Mesodermal cell (in vitro differentiated cells): ENCODE measurements at regions not wholly inside any gene's neighbourhood (a gene's known extent, or its start where the extent isn't known, plus 50 kb on each side); places are given as distances from the start of the nearest gene placed in this dataset.
"Not testable (repeated sequence)": the region's sequence is repeated elsewhere in the genome, so short reads cannot be mapped to it uniquely, and the experiment has no call there.

Experiments used
- H3K27ac ChIP-seq: 2 replicates; pipeline ENCODE4 v1.7.0; 2013; ENCODE audit warnings: mild to moderate bottlenecking, low read depth, low read length, moderate library complexity; ENCODE audit not compliant: severe bottlenecking
- H3K36me3 ChIP-seq: 2 replicates; pipeline ENCODE4 v1.7.1; 2013; ENCODE audit warnings: mild to moderate bottlenecking, low read length, moderate library complexity; ENCODE audit not compliant: control insufficient read depth, insufficient read depth
- H3K4me1 ChIP-seq: one replicate; pipeline ENCODE4 v1.7.1; 2013; ENCODE audit warnings: mild to moderate bottlenecking, low read length; ENCODE audit not compliant: insufficient read depth, control insufficient read depth, poor library complexity, severe bottlenecking
- H3K4me3 ChIP-seq: 2 replicates; pipeline ENCODE4 v1.7.0; 2013; ENCODE audit warnings: low read length, control low read depth, mild to moderate bottlenecking; ENCODE audit not compliant: insufficient read depth, poor library complexity, severe bottlenecking; ENCODE audit errors: extremely low read depth
- H3K9me3 ChIP-seq: 2 replicates; pipeline ENCODE4 v1.7.1; 2013; ENCODE audit warnings: mild to moderate bottlenecking, low read length, moderate library complexity; ENCODE audit not compliant: control insufficient read depth
- WGBS, 2 experiments: methylation state at CpG; one replicate each; pipeline ENCODE4 v1.1.5; 2013; ENCODE audit warnings: missing lambda C conversion rate in 2 of 2; ENCODE audit not compliant: insufficient coverage in 2 of 2; 5-methylcytosine and 5-hydroxymethylcytosine counted together

DNA sequence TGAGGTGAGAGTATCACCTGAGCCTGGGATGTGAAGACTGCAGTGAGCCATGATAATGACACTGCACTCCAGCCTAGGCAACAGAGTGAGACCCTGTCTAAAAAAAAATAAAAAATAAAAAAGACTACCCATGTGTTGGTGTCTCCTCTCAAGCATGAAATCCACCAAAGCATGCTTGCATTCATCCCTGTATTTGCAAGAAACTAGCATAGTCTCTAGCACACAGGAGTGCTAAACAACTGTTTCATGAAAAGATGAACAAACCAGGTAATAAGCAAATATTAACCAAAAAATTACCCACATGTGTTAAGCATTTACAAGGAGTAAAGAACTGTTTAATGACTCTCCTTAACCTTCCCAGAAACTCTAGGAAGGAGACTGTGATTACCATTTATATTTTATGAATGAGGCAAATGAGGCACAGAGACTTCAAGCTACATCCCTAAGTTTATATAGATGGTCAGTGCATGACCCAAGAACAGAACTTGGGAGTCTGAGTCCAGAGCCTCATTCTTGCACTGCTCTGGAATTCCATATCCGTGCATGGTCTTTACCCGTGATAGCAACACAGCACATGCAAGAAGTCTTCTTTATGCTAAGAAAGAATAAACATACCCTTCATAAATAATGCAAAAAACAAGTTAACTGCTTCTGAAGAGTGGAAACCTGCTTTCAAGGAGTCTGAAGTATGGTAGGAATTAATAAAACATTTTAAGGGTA is 186.1 kb upstream of the STS start:
- no CpG with 5 or more reads among the region's 2 CpGs for WGBS, 2 experiments
- Histone ChIP-seq H3K4me3 (no peak overlapping the region), H3K9me3 (peaks cover 5% of the 10 kb centered on the region), H3K36me3 (no peaks in the 10 kb centered on the region), H3K4me1 (no peaks in the 10 kb centered on the region), H3K27ac (no peak overlapping the region)

DNA sequence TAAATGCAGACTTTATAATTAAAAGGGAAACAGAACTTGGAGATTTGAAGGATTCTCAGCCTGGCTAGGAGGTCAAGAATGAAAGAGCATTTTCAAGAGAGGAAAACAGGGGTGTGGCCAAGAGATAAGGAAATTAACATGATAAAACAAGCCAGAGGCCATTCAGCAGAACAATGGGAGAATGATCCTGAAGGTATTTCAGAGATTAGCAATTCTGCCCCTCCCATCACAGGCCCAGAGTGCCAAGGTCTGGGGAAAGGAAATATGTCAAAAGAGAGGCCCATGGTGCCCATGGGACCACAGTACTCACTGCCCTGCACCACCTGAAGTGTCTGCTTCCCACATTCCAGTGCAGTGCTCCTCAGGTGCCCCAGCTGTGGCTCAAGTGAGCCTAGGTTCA is 188.5 kb upstream of the STS start:
- no peak overlapping the region for H3K27ac ChIP-seq
- H3K9me3 ChIP-seq, result peaks cover 5% of the 10 kb centered on the region
- no peaks in the 10 kb centered on the region for H3K4me1 ChIP-seq
- H3K36me3 ChIP-seq, result no peaks in the 10 kb centered on the region
- no peak overlapping the region for H3K4me3 ChIP-seq

- Histone ChIP-seq H3K36me3 (no peaks in the 10 kb centered on the region), H3K9me3 (peaks cover 5% of the 10 kb centered on the region), H3K27ac (no peak overlapping the region), H3K4me1 (no peaks in the 10 kb centered on the region), H3K4me3 (no peak overlapping the region)
- WGBS, 2 experiments, result no CpG with 5 or more reads among the region's 1 CpG
Measured at GRCh38 chrX:6954836-6955235, 192.7 kb upstream of the STS start.

DNA sequence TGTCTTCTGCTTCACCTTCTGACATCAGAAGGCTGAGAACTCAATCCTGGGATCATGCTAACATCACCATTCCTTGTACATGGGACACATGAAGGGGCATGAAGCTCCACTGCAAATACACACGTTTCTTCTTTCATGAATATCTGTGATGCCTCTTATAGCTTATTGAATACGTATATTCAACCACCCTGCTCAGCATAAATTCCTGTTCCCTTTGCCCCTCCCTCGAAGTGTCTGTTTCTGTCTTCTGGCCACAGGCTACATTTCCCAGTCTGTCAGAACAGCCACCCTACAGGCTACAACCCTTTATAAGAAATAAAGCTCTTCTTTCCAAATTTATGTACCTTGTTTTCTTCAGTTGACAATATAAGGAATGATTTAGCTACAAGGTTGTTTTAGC is 201.3 kb upstream of the STS start:
- no peak overlapping the region for H3K4me3 ChIP-seq
- no peaks in the 10 kb centered on the region for H3K4me1 ChIP-seq
- no peaks in the 10 kb centered on the region for H3K9me3 ChIP-seq
- WGBS, 2 experiments, result 100% methylated on average over 1 of the region's 3 CpGs
- no peak overlapping the region for H3K27ac ChIP-seq
- no peaks in the 10 kb centered on the region for H3K36me3 ChIP-seq

- no peak overlapping the region for H3K27ac ChIP-seq
- no peaks in the 10 kb centered on the region for H3K36me3 ChIP-seq
- H3K4me3 ChIP-seq, result no peak overlapping the region
- no peaks in the 10 kb centered on the region for H3K9me3 ChIP-seq
- H3K4me1 ChIP-seq, result no peaks in the 10 kb centered on the region
Measured at GRCh38 chrX:6941041-6941440, 206.5 kb upstream of the STS start.

GRCh38 chrX:6932942-6933341 is 214.6 kb upstream of the STS start:
- WGBS, 2 experiments, result no CpG with 5 or more reads among the region's 9 CpGs
- not testable (repeated sequence) for H3K4me1 ChIP-seq, H3K36me3 ChIP-seq, H3K27ac ChIP-seq, H3K9me3 ChIP-seq, H3K4me3 ChIP-seq

DNA sequence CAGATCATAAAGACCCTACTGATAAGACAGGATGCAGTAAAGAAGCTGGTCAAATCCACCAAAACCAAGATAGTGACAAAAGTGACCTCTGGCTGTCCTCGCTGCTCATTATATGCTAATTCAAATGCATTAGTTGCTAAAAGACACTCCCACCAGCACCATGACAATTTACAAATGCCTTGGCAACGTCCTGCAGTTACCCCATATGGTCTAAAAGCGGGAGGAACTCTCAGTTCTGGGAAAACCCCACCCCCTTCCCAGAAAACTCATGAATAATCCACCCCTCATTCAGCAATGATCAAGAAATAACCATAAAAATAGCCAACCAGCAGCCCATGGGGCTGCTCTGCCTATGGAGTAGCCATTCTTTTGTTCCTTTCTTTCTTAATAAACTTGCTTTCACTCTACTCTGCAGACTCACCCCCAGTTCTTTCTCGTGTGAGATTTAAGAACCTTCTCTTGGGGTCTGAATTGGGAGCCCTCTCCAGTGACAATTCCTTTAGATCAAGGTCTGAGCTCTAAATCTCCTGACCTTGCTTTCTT is 217.1 kb upstream of the STS start:
- Histone ChIP-seq H3K4me3 (no peak overlapping the region), H3K36me3 (no peaks in the 10 kb centered on the region), H3K27ac (no peak overlapping the region), H3K4me1 (no peaks in the 10 kb centered on the region), H3K9me3 (no peaks in the 10 kb centered on the region)
- 40 to 57% methylated on average over 1 to 2 of the region's 4 CpGs for WGBS, 2 experiments

DNA sequence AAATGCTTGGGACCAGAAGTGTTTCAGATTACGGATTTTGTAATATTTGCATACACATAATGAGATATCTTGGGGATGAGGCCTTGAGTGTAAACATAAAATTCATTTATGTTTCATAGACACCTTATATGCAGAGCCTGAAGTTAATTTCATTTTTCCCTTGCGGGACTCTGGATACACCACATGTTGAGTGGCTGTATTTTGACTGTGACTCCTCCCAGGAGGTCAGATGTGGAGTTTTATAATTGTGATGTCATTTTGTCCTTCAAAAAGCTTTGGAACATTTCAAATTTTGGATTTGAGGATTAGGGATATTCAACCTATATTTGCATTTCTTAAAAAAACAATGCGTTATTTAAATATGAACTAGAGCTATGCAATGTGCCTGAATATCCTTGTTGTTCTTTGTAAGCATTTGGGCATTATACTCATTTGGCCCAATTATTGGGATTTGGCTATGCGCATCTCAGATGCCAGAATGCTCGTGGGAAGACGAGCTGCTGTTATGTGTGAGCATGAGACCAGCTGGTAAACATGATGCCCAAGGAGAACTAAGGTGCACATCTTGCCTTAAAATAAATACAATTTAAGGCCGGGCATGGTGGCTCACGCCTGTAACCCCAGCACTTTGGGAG is 223.0 kb upstream of the STS start:
- Histone ChIP-seq H3K27ac (no peak overlapping the region), H3K4me3 (no peak overlapping the region), H3K9me3 (no peaks in the 10 kb centered on the region), H3K36me3 (no peaks in the 10 kb centered on the region), H3K4me1 (no peaks in the 10 kb centered on the region)
- no CpG with 5 or more reads among the region's 8 CpGs for WGBS, 2 experiments

- Histone ChIP-seq H3K4me3 (no peak overlapping the region), H3K36me3 (no peaks in the 10 kb centered on the region), H3K4me1 (no peaks in the 10 kb centered on the region), H3K9me3 (no peaks in the 10 kb centered on the region), H3K27ac (no peak overlapping the region)
- WGBS, 2 experiments, result no CpG with 5 or more reads among the region's 6 CpGs
Measured at GRCh38 chrX:6917666-6918065, 229.8 kb upstream of the STS start.

DNA sequence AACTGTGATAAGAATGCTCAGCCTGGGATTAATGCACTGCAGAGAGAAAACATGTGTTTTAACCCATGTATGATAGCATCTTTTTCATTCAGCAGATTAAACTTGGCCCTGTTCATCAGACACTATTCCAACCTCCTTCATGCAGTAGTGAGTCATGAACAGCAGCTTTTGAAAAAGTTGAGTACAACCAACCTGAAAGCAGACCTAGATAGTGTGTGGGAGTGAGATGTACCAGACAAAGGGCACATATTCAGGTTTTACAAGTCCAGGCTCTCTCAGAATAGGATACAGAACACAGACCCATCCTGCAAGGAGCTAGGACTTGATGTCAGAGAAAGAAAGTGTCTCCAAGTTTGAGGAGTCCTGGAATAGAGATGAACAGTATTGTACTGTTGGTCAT is 237.3 kb upstream of the STS start:
- Histone ChIP-seq H3K36me3 (no peaks in the 10 kb centered on the region), H3K4me1 (no peaks in the 10 kb centered on the region), H3K27ac (no peak overlapping the region), H3K9me3 (no peaks in the 10 kb centered on the region), H3K4me3 (no peak overlapping the region)

DNA sequence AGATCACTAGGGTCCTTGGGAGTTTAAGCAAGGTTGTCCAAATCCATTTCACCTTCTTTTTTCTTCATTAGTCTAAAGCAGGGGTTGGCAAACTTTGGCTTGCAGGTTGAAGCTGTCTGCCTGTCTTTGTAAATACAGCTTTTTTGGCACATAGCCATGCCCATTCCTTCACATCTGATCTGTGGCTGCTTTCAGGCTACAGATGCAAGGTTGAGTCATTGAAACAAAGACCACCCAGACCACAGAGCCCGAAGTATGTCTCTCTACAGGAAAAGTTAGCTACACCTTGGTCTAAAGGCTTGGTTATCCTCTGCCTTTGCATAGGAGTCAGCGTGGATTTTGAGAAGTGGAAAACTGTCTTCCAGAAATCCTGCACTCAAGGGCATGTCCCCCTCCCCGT is 238.1 kb upstream of the STS start:
- H3K27ac ChIP-seq, result no peak overlapping the region
- H3K9me3 ChIP-seq, result no peaks in the 10 kb centered on the region
- H3K4me3 ChIP-seq, result no peak overlapping the region
- H3K36me3 ChIP-seq, result no peaks in the 10 kb centered on the region
- H3K4me1 ChIP-seq, result no peaks in the 10 kb centered on the region
- no CpG with 5 or more reads among the region's 3 CpGs for WGBS, 2 experiments
